CD14-positive monocyte (primary cell): ENCODE measurements at regions not wholly inside any gene's neighbourhood (a gene's known extent, or its start where the extent isn't known, plus 50 kb on each side); places are given as distances from the start of the nearest gene placed in this dataset.

ENCODE experiments used
- DNase-seq, 3 donors: peaks; one replicate each; pipeline ENCODE4 v3.0.0-alpha.2; 2011 to 2022
- H2AFZ ChIP-seq: 2 replicates; pipeline ENCODE4 v1.6.0; 2012; ENCODE audit warnings: mild to moderate bottlenecking, low read depth, low read length, inconsistent platforms; ENCODE audit not compliant: insufficient read depth, poor library complexity, severe bottlenecking
- H3K27ac ChIP-seq, 2 donors: 1 replicate in 1 of 2; 2 replicates in 1 of 2; pipeline ENCODE4 v1.5.1; 2012 to 2013; ENCODE audit warnings: low read length in 2 of 2, control low read depth in 1 of 2, inconsistent platforms in 1 of 2, low read depth in 1 of 2, mild to moderate bottlenecking in 1 of 2
- H3K27me3 ChIP-seq, 2 donors: one replicate each; pipeline versions ENCODE4 v1.6.0 to v1.6.1; 2011 to 2013; ENCODE audit warnings: low read length in 2 of 2; ENCODE audit not compliant: control insufficient read depth in 2 of 2, insufficient read depth in 2 of 2
- H3K36me3 ChIP-seq, 2 donors: replicated peaks in 1 of 2; 1 replicate in 1 of 2; 2 replicates in 1 of 2; pipeline versions ENCODE4 v1.5.1 to v1.6.1; 2012 to 2013; ENCODE audit warnings: low read length in 2 of 2, control low read depth in 1 of 2, inconsistent platforms in 1 of 2, mild to moderate bottlenecking in 1 of 2; ENCODE audit not compliant: insufficient read depth in 2 of 2, control insufficient read depth in 1 of 2
- H3K4me1 ChIP-seq, 2 donors: 1 replicate in 1 of 2; 2 replicates in 1 of 2; pipeline versions ENCODE4 v1.5.1 to v1.6.1; 2012 to 2013; ENCODE audit warnings: low read length in 2 of 2, control low read depth in 1 of 2, inconsistent platforms in 1 of 2, mild to moderate bottlenecking in 1 of 2, moderate library complexity in 1 of 2; ENCODE audit not compliant: insufficient read depth in 2 of 2, control insufficient read depth in 1 of 2
- H3K4me2 ChIP-seq: replicated peaks from 2 replicates; pipeline ENCODE3; 2012; ENCODE audit warnings: low read length, moderate library complexity, mild to moderate bottlenecking; ENCODE audit not compliant: poor library complexity, severe bottlenecking; ENCODE audit errors: extremely low read depth
- H3K4me3 ChIP-seq, 3 experiments: fragments of 200-600 bp in 1 of 3; sonication (generic) in 1 of 3; replicated peaks in 1 of 3; 1 replicate in 2 of 3; 2 replicates in 1 of 3; pipeline ENCODE4 v1.5.1; 2011 to 2013; ENCODE audit warnings: low read length in 3 of 3, mild to moderate bottlenecking in 3 of 3, control low read depth in 2 of 3, low read depth in 2 of 3, inconsistent platforms in 1 of 3, moderate library complexity in 1 of 3
- H3K79me2 ChIP-seq: 2 replicates; pipeline ENCODE4 v1.6.0; 2012; ENCODE audit warnings: mild to moderate bottlenecking, control low read depth, inconsistent platforms, low read length, moderate library complexity; ENCODE audit not compliant: insufficient read depth
- H3K9ac ChIP-seq: 2 replicates; pipeline ENCODE4 v1.6.0; 2017; ENCODE audit warnings: low read length, mild to moderate bottlenecking; ENCODE audit not compliant: insufficient read depth, poor library complexity, severe bottlenecking
- H3K9me3 ChIP-seq, 2 donors: replicated peaks in 1 of 2; 1 replicate in 1 of 2; 2 replicates in 1 of 2; pipeline versions ENCODE4 v1.5.1 to v1.6.1; 2012 to 2013; ENCODE audit warnings: low read length in 2 of 2, control low read depth in 1 of 2; ENCODE audit not compliant: control insufficient read depth in 1 of 2, insufficient read depth in 1 of 2
- H4K20me1 ChIP-seq: 2 replicates; pipeline ENCODE4 v1.6.0; 2012; ENCODE audit warnings: mild to moderate bottlenecking, low read length, control low read depth, moderate library complexity; ENCODE audit not compliant: insufficient read depth
- H3K27ac Mint-ChIP-seq, 7 donors: one replicate each; pipeline ENCODE4 v1.8.0; 2020; ENCODE audit warnings: mild to moderate bottlenecking in 7 of 7, mixed read lengths in 7 of 7, moderate library complexity in 6 of 7, inconsistent platforms in 2 of 7
- H3K27me3 Mint-ChIP-seq, 3 donors: one replicate each; pipeline ENCODE4 v1.8.0; 2021 to 2022; ENCODE audit warnings: low read depth in 3 of 3, mild to moderate bottlenecking in 3 of 3, mixed read lengths in 3 of 3, moderate library complexity in 3 of 3, inconsistent platforms in 1 of 3
- H3K36me3 Mint-ChIP-seq, 2 donors: one replicate each; pipeline ENCODE4 v1.8.0; 2020; ENCODE audit warnings: mixed read lengths in 2 of 2, inconsistent platforms in 1 of 2, mild to moderate bottlenecking in 1 of 2
- H3K4me1 Mint-ChIP-seq: one replicate; pipeline ENCODE4 v1.8.0; 2020; ENCODE audit warnings: mild to moderate bottlenecking, mixed read lengths
- H3K4me3 Mint-ChIP-seq, 2 donors: one replicate each; pipeline ENCODE4 v1.8.0; 2020; ENCODE audit warnings: mild to moderate bottlenecking in 2 of 2, mixed read lengths in 2 of 2, moderate library complexity in 1 of 2
- H3K9me3 Mint-ChIP-seq, 7 donors: one replicate each; pipeline ENCODE4 v1.8.0; 2020 to 2022; ENCODE audit warnings: mixed read lengths in 7 of 7, mild to moderate bottlenecking in 6 of 7, moderate library complexity in 6 of 7, inconsistent platforms in 2 of 7
- WGBS: methylation state at CpG from one replicate; pipeline ENCODE4 v1.1.5; 2013; ENCODE audit warnings: missing lambda C conversion rate; ENCODE audit not compliant: insufficient coverage; 5-methylcytosine and 5-hydroxymethylcytosine counted together
- intact Hi-C, 2 donors: fragments of 100-400 bp; cut with micrococcal nuclease; formaldehyde crosslinking; loops; one replicate each; pipeline versions ENCODE4 v1.15.0 to v1.15.1; 2023
- TF ChIP-seq, protein P1 (sequence below): fragments of 200-600 bp; IDR thresholded peaks from one replicate; pipeline ENCODE4 v1.8.0; 2022; ENCODE audit warnings: antibody characterized with exemption, mild to moderate bottlenecking

DNA sequence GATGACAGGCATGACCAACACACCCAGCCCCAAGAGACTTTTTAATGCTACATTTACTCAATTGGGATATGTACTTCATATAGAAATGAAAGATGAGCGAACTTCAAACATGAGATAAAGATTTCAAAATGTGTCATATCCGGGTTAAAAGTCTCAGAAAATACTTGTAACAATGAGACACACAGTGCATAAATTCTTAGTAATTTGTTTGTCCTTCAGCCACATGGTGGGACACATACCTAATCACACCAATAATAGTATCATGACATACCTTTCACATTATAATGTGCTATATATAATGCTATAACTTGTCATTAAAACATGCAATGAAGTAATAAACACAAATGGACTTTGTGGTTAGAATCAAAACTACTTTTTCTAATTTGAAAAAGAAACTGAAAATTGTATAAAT, 204.7 kb upstream of the RFX3 start:
- Histone ChIP-seq H3K4me2 (no peak overlapping the region), H3K9ac (no peak overlapping the region), H3K79me2 (no peaks in the 10 kb centered on the region), H3K9me3 (no peaks in the 10 kb centered on the region), H3K4me1 (no peaks in the 10 kb centered on the region), H4K20me1 (no peaks in the 10 kb centered on the region), H2AFZ (no peak overlapping the region), H3K27me3 (no peaks in the 10 kb centered on the region), H3K4me3 (no peak overlapping the region), H3K36me3 (no peaks in the 10 kb centered on the region), H3K27ac (no peak overlapping the region)
- H3K4me3 Mint-ChIP-seq, result no peak overlapping the region
- TF ChIP-seq, protein P1, sequence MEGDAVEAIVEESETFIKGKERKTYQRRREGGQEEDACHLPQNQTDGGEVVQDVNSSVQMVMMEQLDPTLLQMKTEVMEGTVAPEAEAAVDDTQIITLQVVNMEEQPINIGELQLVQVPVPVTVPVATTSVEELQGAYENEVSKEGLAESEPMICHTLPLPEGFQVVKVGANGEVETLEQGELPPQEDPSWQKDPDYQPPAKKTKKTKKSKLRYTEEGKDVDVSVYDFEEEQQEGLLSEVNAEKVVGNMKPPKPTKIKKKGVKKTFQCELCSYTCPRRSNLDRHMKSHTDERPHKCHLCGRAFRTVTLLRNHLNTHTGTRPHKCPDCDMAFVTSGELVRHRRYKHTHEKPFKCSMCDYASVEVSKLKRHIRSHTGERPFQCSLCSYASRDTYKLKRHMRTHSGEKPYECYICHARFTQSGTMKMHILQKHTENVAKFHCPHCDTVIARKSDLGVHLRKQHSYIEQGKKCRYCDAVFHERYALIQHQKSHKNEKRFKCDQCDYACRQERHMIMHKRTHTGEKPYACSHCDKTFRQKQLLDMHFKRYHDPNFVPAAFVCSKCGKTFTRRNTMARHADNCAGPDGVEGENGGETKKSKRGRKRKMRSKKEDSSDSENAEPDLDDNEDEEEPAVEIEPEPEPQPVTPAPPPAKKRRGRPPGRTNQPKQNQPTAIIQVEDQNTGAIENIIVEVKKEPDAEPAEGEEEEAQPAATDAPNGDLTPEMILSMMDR, result no peak
- H3K27ac Mint-ChIP-seq, result no peak overlapping the region
- H3K36me3 Mint-ChIP-seq, result no peaks in the 10 kb centered on the region
- H3K27me3 Mint-ChIP-seq, result peaks cover 0 to 1% (median 0%) of the 10 kb centered on the region in 3 donors
- no peak for DNase-seq
- intact Hi-C loops, result loop anchor here (5.0 to 10.0 kb wide), 3 partner anchors 384 to 614 kb away; no protein-coding TSS in a partner anchor
- H3K4me1 Mint-ChIP-seq, result peaks cover 4% of the 10 kb centered on the region
- WGBS, result no CpG with 5 or more reads among the region's 2 CpGs
- peaks cover 0 to 5% (median 0%) of the 10 kb centered on the region in 7 donors for H3K9me3 Mint-ChIP-seq

DNA sequence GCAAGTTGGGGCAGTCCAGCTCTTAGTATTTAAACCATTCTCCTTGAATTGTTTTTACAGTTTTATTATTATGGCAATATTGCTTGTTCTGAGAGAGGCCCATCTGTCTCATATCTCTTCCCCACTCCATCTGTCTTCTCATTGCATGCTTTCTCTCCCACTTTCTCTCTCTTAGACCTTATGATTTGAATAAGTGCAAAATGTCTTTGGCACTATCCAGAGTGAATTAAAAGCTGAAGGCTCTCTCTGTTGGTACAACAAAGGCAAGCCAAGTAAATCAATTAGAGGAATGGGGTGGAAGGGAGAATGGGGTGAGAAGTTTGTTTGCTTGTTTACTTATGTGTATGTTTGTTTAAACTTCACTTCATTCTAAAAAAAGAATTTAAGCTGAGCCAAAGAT, 195.3 kb upstream of the RFX3 start:
- no peak overlapping the region for H3K4me2 ChIP-seq
- H3K4me3 ChIP-seq, result no peak overlapping the region
- H2AFZ ChIP-seq, result no peak overlapping the region
- Mint-ChIP-seq H3K27me3 (peaks cover 0 to 3% (median 0%) of the 10 kb centered on the region in 3 donors), H3K36me3 (no peaks in the 10 kb centered on the region), H3K27ac (no peak overlapping the region), H3K4me1 (no peaks in the 10 kb centered on the region), H3K9me3 (peaks cover 0 to 4% (median 0%) of the 10 kb centered on the region in 7 donors), H3K4me3 (no peak overlapping the region)
- DNase-seq, result no peak
- intact Hi-C loops, result no loop called here
- TF ChIP-seq, protein P1, result no peak
- H4K20me1 ChIP-seq, result no peaks in the 10 kb centered on the region
- H3K27me3 ChIP-seq, result no peaks in the 10 kb centered on the region
- H3K27ac ChIP-seq, result no peak overlapping the region
- H3K9me3 ChIP-seq, result no peaks in the 10 kb centered on the region
- no peaks in the 10 kb centered on the region for H3K4me1 ChIP-seq
- no peaks in the 10 kb centered on the region for H3K36me3 ChIP-seq
- H3K79me2 ChIP-seq, result no peaks in the 10 kb centered on the region
- H3K9ac ChIP-seq, result no peak overlapping the region
